ENCODE measurements at regions not wholly inside any gene's neighbourhood (a gene's known extent, or its start where the extent isn't known, plus 50 kb on each side); places are given as distances from the start of the nearest gene placed in this dataset.

DNA sequence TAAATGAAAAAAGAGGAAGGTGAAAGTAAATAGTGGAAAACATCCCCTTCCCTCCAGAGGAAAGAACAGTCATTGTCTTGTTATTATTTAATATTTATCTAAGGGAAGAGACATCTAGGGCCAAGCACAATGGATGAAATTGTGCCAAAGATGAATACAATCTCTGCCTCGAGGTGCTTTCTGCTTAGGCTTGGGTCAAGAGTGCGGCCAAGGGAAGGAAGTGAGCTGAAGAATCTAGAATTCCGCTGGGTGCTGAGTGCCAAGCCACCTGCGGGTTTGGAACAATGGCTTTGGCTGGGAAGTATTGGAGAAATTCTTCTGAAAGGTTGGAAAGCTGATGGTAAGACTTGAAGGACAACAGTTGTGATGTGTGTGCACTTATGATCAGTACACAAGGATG, 531.3 kb upstream of the FZD8 start:
- DNase-seq (ENCODE audit: low read depth in 2 of 2) = no peak

DNA sequence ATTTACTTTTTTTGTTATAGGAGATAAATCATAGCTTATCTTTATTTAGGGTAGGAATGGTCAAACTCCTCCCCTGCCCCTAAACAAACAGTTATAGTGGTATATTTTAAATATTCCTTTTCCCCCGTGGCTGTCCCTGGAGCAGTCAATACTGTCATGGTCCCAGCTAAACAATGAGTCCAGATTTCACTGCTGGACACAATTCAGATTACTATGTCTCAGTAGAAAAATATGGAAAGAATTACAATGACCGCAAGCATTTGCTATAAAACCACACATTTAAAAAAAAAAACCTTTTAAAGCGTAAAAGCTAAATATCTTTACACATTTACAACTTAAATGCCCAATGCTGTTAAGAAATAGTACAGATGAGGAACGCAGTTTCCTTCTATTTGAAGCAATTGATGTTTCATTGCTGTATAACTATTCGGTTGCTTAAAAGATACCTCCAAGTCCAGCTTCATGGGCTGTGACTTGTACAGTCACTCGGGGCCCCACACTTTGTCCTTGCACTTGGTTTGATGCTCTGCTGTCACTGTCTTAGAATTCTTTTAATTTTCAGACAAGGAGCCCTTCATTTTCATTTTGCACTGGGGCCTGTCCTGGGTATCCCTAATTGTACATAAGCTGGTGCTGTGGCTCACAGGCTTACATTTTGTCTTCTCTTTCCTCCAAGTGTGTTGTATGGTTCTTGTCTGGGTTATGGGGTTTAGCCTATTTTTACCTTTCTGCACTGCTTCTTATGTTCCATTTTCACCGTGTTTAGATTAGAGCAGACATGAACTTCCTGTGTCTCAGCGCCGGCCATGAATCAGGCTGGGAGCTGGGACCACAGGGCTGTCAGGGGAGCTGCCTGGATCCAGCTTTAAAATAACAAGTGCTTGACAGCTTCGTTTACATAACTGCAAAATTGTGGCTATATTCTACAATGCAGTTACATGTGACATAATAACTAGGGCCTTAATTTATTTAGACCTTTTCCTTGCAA, 530.2 kb upstream of the FZD8 start:
- DNase-seq (ENCODE audit: low read depth in 2 of 2) = no peak

DNA sequence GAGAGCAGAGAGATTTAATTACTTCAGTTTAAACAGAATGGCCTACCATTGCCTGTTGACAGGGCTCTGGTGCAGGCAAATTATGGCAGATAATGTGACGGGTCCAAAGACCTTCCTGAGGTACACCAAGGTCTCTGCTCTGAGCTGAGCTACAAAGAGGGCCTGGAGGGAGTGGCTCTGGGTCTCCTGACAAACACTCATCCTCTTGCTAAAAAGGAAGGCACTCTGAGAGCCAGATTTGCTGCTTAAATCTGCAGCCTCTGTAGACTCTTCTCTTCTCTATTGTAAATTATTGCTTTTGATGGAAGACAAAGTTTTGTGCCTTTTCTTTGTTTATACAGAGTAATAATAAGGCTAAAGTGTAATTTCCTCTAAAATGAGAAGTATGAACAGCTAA, 529.5 kb upstream of the FZD8 start:
- DNase-seq (ENCODE audit: low read depth in 2 of 2) = no peak

DNA sequence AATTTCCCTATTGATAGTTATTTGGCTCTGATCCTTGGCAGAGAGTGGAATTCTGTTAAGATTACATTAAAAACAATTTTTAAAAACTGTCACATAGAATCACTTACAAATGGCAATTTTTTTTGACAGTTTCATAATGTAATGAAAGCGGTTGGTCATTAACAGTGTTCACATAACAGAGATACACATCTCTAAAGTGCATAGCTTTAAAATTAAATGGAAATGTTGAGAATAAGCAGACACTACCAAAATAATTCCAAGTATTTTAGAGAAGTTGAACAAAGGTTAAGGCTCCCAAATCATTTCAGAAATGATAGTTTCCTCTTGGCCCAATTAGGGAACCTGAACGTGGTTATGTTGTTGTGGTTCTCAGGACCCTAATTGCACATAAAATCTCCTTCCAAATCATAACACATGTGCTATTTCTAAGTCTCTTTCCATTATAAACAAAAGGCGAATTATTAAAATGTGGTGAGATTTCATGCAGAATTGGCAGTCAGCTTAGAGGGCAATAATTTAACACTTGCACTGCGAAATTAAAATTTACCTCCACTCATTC, 528.9 kb upstream of the FZD8 start:
- no peak for DNase-seq (ENCODE audit: low read depth in 2 of 2)

DNA sequence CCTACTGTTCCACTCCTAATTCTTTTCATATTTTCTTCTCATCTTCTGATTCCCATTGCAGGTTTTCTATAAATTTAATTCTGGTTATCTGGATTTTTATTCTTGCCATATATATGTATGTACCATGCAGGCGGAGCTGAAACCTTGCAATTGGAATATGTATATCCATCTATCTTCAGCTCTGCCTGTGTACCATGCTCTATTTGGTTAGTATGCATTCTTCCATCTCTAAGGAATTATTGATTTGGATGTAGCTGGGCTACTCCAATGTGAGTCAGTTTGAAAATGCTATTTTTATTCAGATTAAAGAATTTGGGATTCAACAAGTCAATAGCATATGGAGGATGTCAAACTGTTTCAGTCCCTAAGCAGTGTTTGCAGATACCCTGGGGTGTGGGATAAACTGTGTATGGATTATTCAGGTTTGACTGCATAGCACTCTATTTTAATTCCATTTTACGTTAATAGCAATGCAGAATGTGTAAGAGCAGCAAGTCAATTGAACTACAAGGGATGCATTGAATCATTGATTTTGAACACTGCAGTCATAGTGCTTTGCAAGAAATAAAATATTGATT, 528.1 kb upstream of the FZD8 start:
- no peak for DNase-seq (ENCODE audit: low read depth in 2 of 2)

GRCh38 chr10:36168777-36169176, 526.7 kb upstream of the FZD8 start:
- no peak for DNase-seq (ENCODE audit: low read depth in 2 of 2)

- no peak for DNase-seq (ENCODE audit: low read depth in 2 of 2)
Observed at GRCh38 chr10:36164556-36165504, 522.7 kb upstream of the FZD8 start.

DNA sequence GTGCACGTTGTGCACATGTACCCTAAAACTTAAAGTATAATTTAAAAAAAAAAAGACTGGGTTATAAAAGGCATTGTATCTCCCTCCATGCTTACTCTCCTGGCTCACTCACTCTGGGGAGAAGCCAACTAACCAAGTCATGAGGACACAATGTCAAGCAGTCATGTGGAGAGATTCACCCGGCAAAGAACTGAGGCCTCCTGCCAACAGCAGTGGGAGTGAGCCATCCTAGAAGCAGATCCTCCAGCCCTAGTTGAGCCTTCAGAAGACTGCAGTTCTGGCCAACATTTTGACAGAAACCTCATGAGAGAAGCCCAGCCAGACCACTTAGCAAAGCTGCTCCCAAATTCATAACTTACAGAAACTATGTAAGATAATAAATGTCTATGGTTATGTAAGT, 521.7 kb upstream of the FZD8 start:
- no peak for DNase-seq (ENCODE audit: low read depth in 2 of 2)

- DNase-seq (ENCODE audit: low read depth in 2 of 2) = no peak
Observed at GRCh38 chr10:36157486-36157885, 515.4 kb upstream of the FZD8 start.

DNA sequence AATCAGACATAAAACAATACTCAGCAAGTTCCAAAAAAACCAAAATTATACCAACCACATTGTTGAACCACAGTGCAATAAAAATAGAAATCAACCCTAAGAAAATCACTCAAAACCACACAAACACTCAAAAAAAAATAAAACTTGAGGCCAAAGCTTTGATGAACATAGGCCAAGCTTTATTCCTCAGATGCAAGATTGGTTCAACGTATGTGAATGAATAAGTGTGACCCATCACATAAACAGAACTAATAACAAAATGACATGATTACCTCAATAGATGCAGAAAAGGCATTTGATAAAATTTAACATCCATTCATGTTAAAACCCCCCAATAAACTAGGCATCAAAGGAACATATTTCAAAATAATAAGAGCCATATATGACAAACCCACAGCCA, 506.1 kb upstream of the FZD8 start:
- no peak for DNase-seq (ENCODE audit: low read depth in 2 of 2)

DNA sequence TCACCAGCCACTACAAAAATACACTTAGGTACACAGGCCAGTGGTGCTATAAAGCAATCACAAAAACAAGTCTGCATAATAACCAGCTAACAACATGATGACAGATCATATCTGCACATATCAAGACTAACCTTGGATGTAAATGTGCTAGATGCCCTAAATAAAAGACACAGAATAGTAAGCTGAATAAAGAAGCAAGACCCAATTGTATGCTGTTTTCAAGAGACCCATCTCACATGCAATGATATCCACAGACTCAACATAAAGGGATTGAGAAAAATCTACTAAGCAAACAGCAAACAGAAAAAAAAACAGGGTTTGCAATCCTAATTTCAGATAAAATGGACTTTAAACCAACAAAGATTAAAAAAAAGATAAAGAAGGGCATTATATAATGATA, 505.4 kb upstream of the FZD8 start:
- DNase-seq (ENCODE audit: low read depth in 2 of 2) = no peak

GRCh38 chr10:36141856-36142560, 499.9 kb upstream of the FZD8 start:
- DNase-seq (ENCODE audit: low read depth in 2 of 2) = no peak

GRCh38 chr10:36129051-36129450, 487.0 kb upstream of the FZD8 start:
- no peak for DNase-seq (ENCODE audit: low read depth in 2 of 2)

- no peak for DNase-seq (ENCODE audit: low read depth in 2 of 2)
Observed at GRCh38 chr10:36126076-36126475, 484.0 kb upstream of the FZD8 start.

- no peak for DNase-seq (ENCODE audit: low read depth in 2 of 2)
Observed at GRCh38 chr10:36119455-36119854, 477.4 kb upstream of the FZD8 start.

DNA sequence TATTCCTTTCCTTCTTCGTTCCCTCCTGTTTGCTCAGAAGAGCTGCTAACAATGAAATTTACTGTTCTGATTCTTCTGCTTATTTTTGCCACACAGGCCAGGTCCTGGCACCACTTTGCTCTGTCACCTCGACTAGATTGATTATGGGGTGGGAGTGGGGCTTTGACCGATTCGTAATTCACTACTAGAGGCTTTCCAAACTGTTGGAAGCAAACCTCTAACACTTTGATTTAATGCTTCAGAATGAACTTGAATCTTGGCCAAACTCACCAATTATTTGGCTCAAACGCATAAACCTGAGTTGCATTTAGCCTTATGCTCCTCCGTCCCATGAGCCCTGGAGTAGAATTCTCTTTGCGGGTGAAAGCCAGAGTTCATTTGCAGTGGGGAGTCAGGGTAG, 476.2 kb upstream of the FZD8 start:
- no peak for DNase-seq (ENCODE audit: low read depth in 2 of 2)

DNA sequence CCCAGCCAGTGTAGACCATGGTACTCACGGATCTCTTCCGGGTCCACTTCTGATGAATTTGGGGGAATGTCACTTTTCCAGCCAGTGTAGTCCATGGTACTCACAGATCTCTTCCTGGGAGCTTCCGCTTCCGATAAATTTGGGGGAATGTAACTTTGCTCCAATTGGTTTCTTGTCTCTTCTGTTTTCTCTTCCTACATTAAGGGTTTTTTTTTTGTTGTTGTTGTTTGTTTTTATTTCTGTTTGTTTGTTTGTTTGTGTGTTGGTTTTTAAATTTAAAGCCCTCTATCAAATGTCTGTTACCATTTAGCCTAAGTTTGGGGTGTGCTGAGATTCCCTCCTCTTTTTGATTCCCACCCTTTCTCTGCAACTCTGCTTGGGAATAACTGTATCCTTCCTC, 475.8 kb upstream of the FZD8 start:
- no peak for DNase-seq (ENCODE audit: low read depth in 2 of 2)

DNA sequence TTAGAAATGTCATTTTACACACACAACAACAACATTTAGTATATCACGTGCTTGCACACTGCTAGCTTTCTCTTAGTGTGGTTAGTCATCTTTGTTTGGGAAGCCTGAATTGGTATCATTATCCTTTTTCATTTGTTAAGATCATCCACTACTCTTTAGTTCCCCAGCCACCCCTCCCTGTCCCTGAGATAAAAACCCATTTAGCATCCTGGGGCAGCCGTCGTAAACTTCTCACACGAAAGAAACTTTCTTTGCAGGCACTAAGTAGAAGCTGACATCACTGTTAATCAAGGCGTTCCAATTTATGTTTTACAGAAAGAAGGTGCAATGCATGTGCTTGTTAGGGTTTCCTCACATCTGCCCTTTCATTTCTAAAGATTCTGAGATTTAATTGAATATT, 475.1 kb upstream of the FZD8 start:
- no peak for DNase-seq (ENCODE audit: low read depth in 2 of 2)

DNA sequence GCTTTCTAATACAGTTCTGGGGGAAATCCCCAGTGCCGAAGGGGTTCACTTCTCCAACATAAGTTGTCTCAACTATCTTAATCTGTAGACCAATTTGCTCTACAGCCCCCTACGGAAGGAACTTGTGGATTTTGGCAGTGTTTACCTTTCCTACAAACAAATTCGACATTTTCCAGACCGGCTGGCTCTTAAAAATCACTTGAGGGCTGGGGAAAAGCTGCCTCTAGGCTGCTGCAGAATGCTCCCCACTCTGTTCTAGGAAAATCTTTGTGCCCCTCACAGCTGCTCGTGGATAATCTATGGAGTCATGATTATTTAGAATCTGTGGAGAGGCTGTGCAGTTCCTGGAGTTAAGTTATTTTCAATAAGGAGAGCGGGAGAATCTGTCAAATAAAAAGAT, 474.6 kb upstream of the FZD8 start:
- no peak for DNase-seq (ENCODE audit: low read depth in 2 of 2)

- DNase-seq (ENCODE audit: low read depth in 2 of 2) = no peak
Observed at GRCh38 chr10:36116040-36116439, 473.9 kb upstream of the FZD8 start.

GRCh38 chr10:36115364-36115763, 473.3 kb upstream of the FZD8 start:
- no peak for DNase-seq (ENCODE audit: low read depth in 2 of 2)

Measured in stimulated activated CD4-positive, alpha-beta T cell treated with anti-CD3 and anti-CD28 coated beads, Interleukin-15, amount 100 ng/mL, for 48 hours (primary cell).